ENCODE measurements at regions not wholly inside any gene's neighbourhood (a gene's known extent, or its start where the extent isn't known, plus 50 kb on each side); places are given as distances from the start of the nearest gene placed in this dataset.

- no peak for TF ChIP-seq POLR2AphosphoS5 (IDR thresholded peaks at IDR 0.05)
- TF ChIP-seq, protein P1, sequence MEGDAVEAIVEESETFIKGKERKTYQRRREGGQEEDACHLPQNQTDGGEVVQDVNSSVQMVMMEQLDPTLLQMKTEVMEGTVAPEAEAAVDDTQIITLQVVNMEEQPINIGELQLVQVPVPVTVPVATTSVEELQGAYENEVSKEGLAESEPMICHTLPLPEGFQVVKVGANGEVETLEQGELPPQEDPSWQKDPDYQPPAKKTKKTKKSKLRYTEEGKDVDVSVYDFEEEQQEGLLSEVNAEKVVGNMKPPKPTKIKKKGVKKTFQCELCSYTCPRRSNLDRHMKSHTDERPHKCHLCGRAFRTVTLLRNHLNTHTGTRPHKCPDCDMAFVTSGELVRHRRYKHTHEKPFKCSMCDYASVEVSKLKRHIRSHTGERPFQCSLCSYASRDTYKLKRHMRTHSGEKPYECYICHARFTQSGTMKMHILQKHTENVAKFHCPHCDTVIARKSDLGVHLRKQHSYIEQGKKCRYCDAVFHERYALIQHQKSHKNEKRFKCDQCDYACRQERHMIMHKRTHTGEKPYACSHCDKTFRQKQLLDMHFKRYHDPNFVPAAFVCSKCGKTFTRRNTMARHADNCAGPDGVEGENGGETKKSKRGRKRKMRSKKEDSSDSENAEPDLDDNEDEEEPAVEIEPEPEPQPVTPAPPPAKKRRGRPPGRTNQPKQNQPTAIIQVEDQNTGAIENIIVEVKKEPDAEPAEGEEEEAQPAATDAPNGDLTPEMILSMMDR (IDR thresholded peaks at IDR 0.05 in 8 of 11, conservative IDR thresholded peaks at IDR 0.05 in 3 of 11) = no peak
These were observed 277.1 kb upstream of the ZNF32 start for GRCh38 chr10:43925793-43926192.
